Trophoblast cell (in vitro differentiated cells and primary cell): ENCODE measurements at regions not wholly inside any gene's neighbourhood (a gene's known extent, or its start where the extent isn't known, plus 50 kb on each side); places are given as distances from the start of the nearest gene placed in this dataset.

Experiments
- DNase-seq, 2 donors: peaks; one replicate each; pipeline ENCODE4 v3.0.0-alpha.2; 2016
- H2AFZ ChIP-seq: 2 replicates; pipeline ENCODE4 v1.6.1; 2013; ENCODE audit warnings: low read length, moderate library complexity, mild to moderate bottlenecking; ENCODE audit not compliant: insufficient read depth, poor library complexity
- H2AK5ac ChIP-seq: 2 replicates; pipeline ENCODE4 v1.6.1; 2013; ENCODE audit warnings: mild to moderate bottlenecking, low read length
- H2BK120ac ChIP-seq: 2 replicates; pipeline ENCODE4 v1.6.1; 2013; ENCODE audit warnings: low read length, mild to moderate bottlenecking, moderate library complexity; ENCODE audit not compliant: insufficient read depth, poor library complexity
- H2BK12ac ChIP-seq: 2 replicates; pipeline ENCODE4 v1.6.1; 2013; ENCODE audit warnings: mild to moderate bottlenecking, low read length, moderate library complexity
- H2BK5ac ChIP-seq: 2 replicates; pipeline ENCODE4 v1.6.1; 2013; ENCODE audit warnings: low read length, low read depth, moderate library complexity, mild to moderate bottlenecking; ENCODE audit not compliant: poor library complexity
- H3K14ac ChIP-seq: 2 replicates; pipeline ENCODE4 v1.6.1; 2013; ENCODE audit warnings: mild to moderate bottlenecking, low read length
- H3K18ac ChIP-seq: 2 replicates; pipeline ENCODE4 v1.6.1; 2013; ENCODE audit warnings: mild to moderate bottlenecking, low read length
- H3K23ac ChIP-seq: 2 replicates; pipeline ENCODE4 v1.6.1; 2013; ENCODE audit warnings: low read length
- H3K27ac ChIP-seq: 2 replicates; pipeline ENCODE4 v1.5.1; 2013; ENCODE audit warnings: low read depth, mild to moderate bottlenecking, inconsistent platforms, low read length, moderate library complexity
- H3K27me3 ChIP-seq: 2 replicates; pipeline ENCODE4 v1.6.1; 2013; ENCODE audit warnings: inconsistent platforms, mild to moderate bottlenecking, low read length, moderate library complexity; ENCODE audit not compliant: insufficient read depth
- H3K36me3 ChIP-seq, 2 experiments: 1 replicate in 1 of 2; 2 replicates in 1 of 2; pipeline ENCODE4 v1.6.1; 2013; ENCODE audit warnings: low read length in 2 of 2, mild to moderate bottlenecking in 2 of 2, moderate library complexity in 1 of 2; ENCODE audit not compliant: insufficient read depth in 2 of 2, control insufficient read depth in 1 of 2
- H3K4ac ChIP-seq: 2 replicates; pipeline ENCODE4 v1.6.1; 2013; ENCODE audit warnings: low read depth, mild to moderate bottlenecking, low read length, moderate library complexity
- H3K4me1 ChIP-seq, 2 experiments: 1 replicate in 1 of 2; 2 replicates in 1 of 2; pipeline ENCODE4 v1.6.1; 2013; ENCODE audit warnings: low read length in 2 of 2, mild to moderate bottlenecking in 2 of 2, moderate library complexity in 1 of 2; ENCODE audit not compliant: insufficient read depth in 2 of 2, control insufficient read depth in 1 of 2
- H3K4me2 ChIP-seq: 2 replicates; pipeline ENCODE4 v1.6.1; 2013; ENCODE audit warnings: inconsistent platforms, mild to moderate bottlenecking, low read length, moderate library complexity
- H3K4me3 ChIP-seq: 2 replicates; pipeline ENCODE4 v1.5.1; 2013; ENCODE audit warnings: mild to moderate bottlenecking, low read depth, low read length, inconsistent platforms
- H3K79me1 ChIP-seq: one replicate; pipeline ENCODE4 v1.6.1; 2013; ENCODE audit warnings: low read length
- H3K79me2 ChIP-seq: 2 replicates; pipeline ENCODE4 v1.6.1; 2013; ENCODE audit warnings: low read length, mild to moderate bottlenecking; ENCODE audit not compliant: control insufficient read depth, insufficient read depth, poor library complexity
- H3K9ac ChIP-seq: 2 replicates; pipeline ENCODE4 v1.6.1; 2013; ENCODE audit warnings: mild to moderate bottlenecking, low read length
- H3K9me3 ChIP-seq: 2 replicates; pipeline ENCODE4 v1.6.1; 2013; ENCODE audit warnings: low read depth, mild to moderate bottlenecking, control low read depth, inconsistent platforms, low read length; ENCODE audit not compliant: insufficient read depth
- H4K12ac ChIP-seq: 2 replicates; pipeline ENCODE4 v1.6.1; 2013; ENCODE audit warnings: low read depth, mild to moderate bottlenecking, low read length, moderate library complexity
- H4K8ac ChIP-seq: 2 replicates; pipeline ENCODE4 v1.6.1; 2013; ENCODE audit warnings: low read depth, mild to moderate bottlenecking, low read length, moderate library complexity
- H4K91ac ChIP-seq: one replicate; pipeline ENCODE4 v1.6.1; 2013; ENCODE audit warnings: low read depth, mild to moderate bottlenecking, low read length, moderate library complexity
- whole genome bisulfite sequencing: extraction: QIAGEN DNeasy Blood & Tissue Kit; methylation state at CpG from one replicate; pipeline ENCODE4 v1.1.7; 2013; ENCODE audit warnings: missing lambda C conversion rate; ENCODE audit not compliant: insufficient read length, insufficient coverage; ENCODE audit errors: extremely low coverage; 5-methylcytosine and 5-hydroxymethylcytosine counted together

GRCh38 chr10:2012209-2012608 lies 274.9 kb upstream of the ADARB2 start:
- DNase-seq = no peak
- no peaks in the 10 kb centered on the region for H3K79me1 ChIP-seq
- H3K27ac ChIP-seq = no peak overlapping the region
- no peaks in the 10 kb centered on the region for H3K27me3 ChIP-seq
- no peak overlapping the region for H4K12ac ChIP-seq
- H2AFZ ChIP-seq = no peak overlapping the region
- H2BK5ac ChIP-seq = no peak overlapping the region
- no peak overlapping the region for H2AK5ac ChIP-seq
- H3K23ac ChIP-seq = no peak overlapping the region
- no peak overlapping the region for H4K91ac ChIP-seq
- H4K8ac ChIP-seq = no peak overlapping the region
- H3K79me2 ChIP-seq = no peaks in the 10 kb centered on the region
- no peak overlapping the region for H2BK12ac ChIP-seq
- H3K4me1 ChIP-seq = no peaks in the 10 kb centered on the region
- H2BK120ac ChIP-seq = no peak overlapping the region
- H3K4me3 ChIP-seq = no peak overlapping the region
- no peak overlapping the region for H3K4ac ChIP-seq
- H3K14ac ChIP-seq = no peak overlapping the region
- no peak overlapping the region for H3K18ac ChIP-seq
- H3K9ac ChIP-seq = no peak overlapping the region
- peaks cover 3% of the 10 kb centered on the region for H3K9me3 ChIP-seq
- H3K4me2 ChIP-seq = no peak overlapping the region
- no peaks in the 10 kb centered on the region for H3K36me3 ChIP-seq
- no CpG with 5 or more reads among the region's 5 CpGs for WGBS

- WGBS = no CpG with 5 or more reads among the region's 14 CpGs
- Histone ChIP-seq H3K4me3 (no peak overlapping the region), H3K18ac (no peak overlapping the region)
These were observed 273.9 kb upstream of the ADARB2 start for GRCh38 chr10:2011106-2011716.

GRCh38 chr10:2005546-2005945 lies 268.2 kb upstream of the ADARB2 start:
- no peak overlapping the region for H3K23ac ChIP-seq
- no peak overlapping the region for H4K12ac ChIP-seq
- no peaks in the 10 kb centered on the region for H3K79me1 ChIP-seq
- no peak overlapping the region for H3K9ac ChIP-seq
- H3K4me2 ChIP-seq = no peak overlapping the region
- no peak overlapping the region for H3K18ac ChIP-seq
- H2BK5ac ChIP-seq = no peak overlapping the region
- no peak overlapping the region for H4K8ac ChIP-seq
- no peak overlapping the region for H2BK120ac ChIP-seq
- H3K79me2 ChIP-seq = no peaks in the 10 kb centered on the region
- H3K27ac ChIP-seq = no peak overlapping the region
- no peak overlapping the region for H2BK12ac ChIP-seq
- H3K4ac ChIP-seq = no peak overlapping the region
- H2AK5ac ChIP-seq = no peak overlapping the region
- H3K4me3 ChIP-seq = no peak overlapping the region
- H3K9me3 ChIP-seq = peaks cover 2% of the 10 kb centered on the region
- no peaks in the 10 kb centered on the region for H3K27me3 ChIP-seq
- H2AFZ ChIP-seq = no peak overlapping the region
- no peak overlapping the region for H3K14ac ChIP-seq
- no peak for DNase-seq
- H3K36me3 ChIP-seq = no peaks in the 10 kb centered on the region
- no peak overlapping the region for H4K91ac ChIP-seq
- no CpG with 5 or more reads among the region's 8 CpGs for WGBS
- no peaks in the 10 kb centered on the region for H3K4me1 ChIP-seq

More at GRCh38 chr10:2011106-2011716, 273.9 kb upstream of the ADARB2 start:
- H2BK120ac ChIP-seq = no peak overlapping the region
- H3K36me3 ChIP-seq = no peaks in the 10 kb centered on the region
- no peak overlapping the region for H2AFZ ChIP-seq
- no peaks in the 10 kb centered on the region for H3K79me1 ChIP-seq
- no peak overlapping the region for H4K12ac ChIP-seq
- H3K9ac ChIP-seq = no peak overlapping the region
- H3K27me3 ChIP-seq = no peaks in the 10 kb centered on the region
- no peaks in the 10 kb centered on the region for H3K4me1 ChIP-seq
- H2AK5ac ChIP-seq = no peak overlapping the region
- DNase-seq = no peak
- H3K23ac ChIP-seq = no peak overlapping the region
- no peak overlapping the region for H2BK12ac ChIP-seq
- no peak overlapping the region for H2BK5ac ChIP-seq
- no peak overlapping the region for H3K14ac ChIP-seq
- H4K91ac ChIP-seq = no peak overlapping the region
- H3K9me3 ChIP-seq = peaks cover 3% of the 10 kb centered on the region
- no peak overlapping the region for H3K27ac ChIP-seq
- no peak overlapping the region for H3K4me2 ChIP-seq
- H3K4ac ChIP-seq = no peak overlapping the region
- H3K79me2 ChIP-seq = no peaks in the 10 kb centered on the region
- no peak overlapping the region for H4K8ac ChIP-seq

- no peaks in the 10 kb centered on the region for H3K79me1 ChIP-seq
- H3K27me3 ChIP-seq = no peaks in the 10 kb centered on the region
- no peak overlapping the region for H4K8ac ChIP-seq
- no peak overlapping the region for H2AK5ac ChIP-seq
- H3K4me3 ChIP-seq = no peak overlapping the region
- no peak overlapping the region for H2BK120ac ChIP-seq
- H3K23ac ChIP-seq = no peak overlapping the region
- no peak overlapping the region for H4K12ac ChIP-seq
- no peak overlapping the region for H3K4ac ChIP-seq
- no peak overlapping the region for H2BK12ac ChIP-seq
- no peak overlapping the region for H2BK5ac ChIP-seq
- H3K4me1 ChIP-seq = no peaks in the 10 kb centered on the region
- H3K79me2 ChIP-seq = no peaks in the 10 kb centered on the region
- H3K4me2 ChIP-seq = no peak overlapping the region
- no peak overlapping the region for H3K18ac ChIP-seq
- no peak overlapping the region for H4K91ac ChIP-seq
- no CpG with 5 or more reads among the region's 10 CpGs for WGBS
- no peak overlapping the region for H3K27ac ChIP-seq
- no peak overlapping the region for H2AFZ ChIP-seq
- H3K9ac ChIP-seq = no peak overlapping the region
- H3K14ac ChIP-seq = no peak overlapping the region
- H3K9me3 ChIP-seq = no peaks in the 10 kb centered on the region
- no peak for DNase-seq
- H3K36me3 ChIP-seq = no peaks in the 10 kb centered on the region
These were observed 255.6 kb upstream of the ADARB2 start for GRCh38 chr10:1992930-1993329.
